ENCODE measurements at regions not wholly inside any gene's neighbourhood (a gene's known extent, or its start where the extent isn't known, plus 50 kb on each side); places are given as distances from the start of the nearest gene placed in this dataset.

DNA sequence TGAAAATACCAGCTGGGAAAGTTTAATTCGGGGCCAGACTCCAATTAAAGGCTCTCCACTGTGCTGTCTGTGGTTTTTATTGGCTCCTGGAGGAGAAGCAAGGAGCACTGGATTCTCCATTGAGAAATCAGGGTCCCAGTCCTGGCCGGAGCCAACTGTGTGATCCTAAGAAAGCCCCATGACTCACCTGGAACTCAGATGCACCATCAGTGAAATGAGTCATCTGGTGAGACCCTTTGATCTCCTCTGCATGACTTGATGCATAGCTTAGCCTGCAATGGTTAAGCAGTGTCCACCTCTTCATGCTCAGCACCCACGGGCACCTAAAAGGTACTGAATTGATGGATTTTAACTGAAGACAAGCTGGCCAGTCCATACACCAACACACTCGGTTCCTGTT, 119.2 kb upstream of the VCX3B start:
- H3K4me1 ChIP-seq = no peaks in the 10 kb centered on the region
- no peak overlapping the region for H3K4me3 ChIP-seq
- no peak for TF ChIP-seq CTCF (IDR thresholded peaks at IDR 0.05)
- ATAC-seq (no peak), DNase-seq (no peak)
- no peaks in the 10 kb centered on the region for H3K9me3 ChIP-seq
- H3K27ac ChIP-seq = no peak overlapping the region
- H3K36me3 ChIP-seq = no peaks in the 10 kb centered on the region
- no peaks in the 10 kb centered on the region for H3K27me3 ChIP-seq (ENCODE audit: low read depth)
- intact Hi-C loops (cut with DNase I) = no loop called here

GRCh38 chrX:8346060-8346459, 118.6 kb upstream of the VCX3B start:
- no peaks in the 10 kb centered on the region for H3K9me3 ChIP-seq
- H3K27ac ChIP-seq = no peak overlapping the region
- TF ChIP-seq CTCF (IDR thresholded peaks at IDR 0.05) = no peak
- intact Hi-C loops (cut with DNase I) = no loop called here
- no peaks in the 10 kb centered on the region for H3K4me1 ChIP-seq
- no peaks in the 10 kb centered on the region for H3K36me3 ChIP-seq
- ATAC-seq = no peak
- H3K27me3 ChIP-seq (ENCODE audit: low read depth) = no peaks in the 10 kb centered on the region
- no peak overlapping the region for H3K4me3 ChIP-seq
- DNase-seq = no peak

DNA sequence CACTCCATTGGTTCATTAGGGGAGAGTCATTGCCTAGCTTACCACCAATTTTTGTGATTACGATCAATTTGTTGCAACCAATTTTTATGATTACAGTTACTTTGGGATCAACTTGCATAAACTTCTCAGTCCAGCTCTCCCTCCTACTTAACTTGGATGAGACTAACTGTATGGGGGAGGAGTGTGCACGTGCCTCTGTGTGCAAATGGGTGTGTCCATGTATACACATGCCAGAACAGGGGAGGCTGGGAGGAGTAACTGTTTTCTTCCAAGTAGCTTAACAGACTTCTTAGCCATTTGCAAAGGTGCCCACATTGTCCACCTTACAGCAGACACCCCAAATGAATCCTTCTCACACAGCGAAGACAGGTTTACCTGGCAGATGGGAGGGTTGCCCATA, 117.7 kb upstream of the VCX3B start:
- no peak for ATAC-seq
- TF ChIP-seq CTCF (IDR thresholded peaks at IDR 0.05) = no peak
- Histone ChIP-seq H3K27ac (no peak overlapping the region), H3K4me1 (no peaks in the 10 kb centered on the region), H3K9me3 (no peaks in the 10 kb centered on the region), H3K36me3 (no peaks in the 10 kb centered on the region), H3K4me3 (no peak overlapping the region), H3K27me3 (ENCODE audit: low read depth) (no peaks in the 10 kb centered on the region)
- intact Hi-C loops (cut with DNase I) = no loop called here
- DNase-seq = no peak

DNA sequence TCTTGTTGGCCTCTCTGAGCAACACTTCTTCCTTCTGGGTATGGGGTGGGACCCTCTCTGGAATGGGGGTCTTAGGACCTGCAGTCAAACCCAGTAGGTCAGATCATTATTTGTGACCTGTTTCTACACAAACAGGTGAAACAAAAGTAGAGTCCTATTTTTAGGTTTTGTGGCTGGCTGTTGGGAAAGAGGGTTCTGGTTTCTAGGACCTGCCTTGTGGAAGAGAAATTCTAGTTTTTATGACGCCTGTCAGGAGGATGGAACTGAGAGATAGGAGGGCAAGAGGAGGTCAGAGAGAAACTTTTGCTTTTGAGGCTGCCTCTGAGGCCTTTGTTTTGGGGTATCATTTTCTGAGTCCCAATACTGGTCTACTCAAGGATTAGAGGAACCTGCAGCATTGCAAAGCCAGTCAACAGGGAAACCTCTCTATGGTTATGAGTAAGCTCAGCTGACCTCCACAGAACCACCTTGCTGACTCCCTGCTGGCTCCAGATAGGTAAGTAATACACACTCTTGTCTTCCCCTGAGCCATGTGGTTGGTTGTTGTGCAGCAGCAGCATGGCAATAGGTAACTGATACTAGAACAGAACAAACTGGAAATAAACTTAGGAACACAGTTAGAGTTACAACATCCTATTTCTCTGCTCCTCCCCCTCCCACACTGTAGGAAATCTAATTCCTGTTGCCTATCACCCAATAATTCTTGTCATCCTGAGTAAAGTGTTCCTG, 114.7 kb upstream of the VCX3B start:
- no peaks in the 10 kb centered on the region for H3K27me3 ChIP-seq (ENCODE audit: low read depth)
- H3K4me1 ChIP-seq = no peaks in the 10 kb centered on the region
- intact Hi-C loops (cut with DNase I) = no loop called here
- no peaks in the 10 kb centered on the region for H3K36me3 ChIP-seq
- no peaks in the 10 kb centered on the region for H3K9me3 ChIP-seq
- no peak for TF ChIP-seq CTCF (IDR thresholded peaks at IDR 0.05)
- H3K4me3 ChIP-seq = no peak overlapping the region
- ATAC-seq (no peak), DNase-seq (no peak)
- no peak overlapping the region for H3K27ac ChIP-seq

DNA sequence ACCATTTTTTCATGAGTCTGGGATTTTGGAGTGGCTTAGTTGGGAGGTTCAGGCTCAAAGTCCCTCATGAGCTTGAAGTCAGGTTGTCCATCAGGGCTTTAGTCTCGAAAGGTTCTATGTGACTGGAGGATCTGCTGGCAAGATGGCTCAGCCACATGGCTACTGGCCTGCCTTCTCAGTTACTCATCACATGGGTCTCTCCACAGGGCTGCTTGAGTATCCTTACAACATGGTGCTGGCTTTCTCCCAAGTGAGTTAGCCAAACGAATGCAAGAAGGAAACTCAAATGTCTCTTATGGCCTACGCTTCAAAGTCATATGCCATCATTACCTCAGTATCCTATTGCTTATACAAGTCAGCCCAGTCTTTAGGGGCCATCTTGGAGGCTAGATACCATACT, 106.3 kb upstream of the VCX3B start:
- ATAC-seq = no peak
- intact Hi-C loops (cut with DNase I) = no loop called here

More for the DNA sequence above, 106.3 kb upstream of the VCX3B start:
- Histone ChIP-seq H3K9me3 (no peaks in the 10 kb centered on the region), H3K27me3 (ENCODE audit: low read depth) (no peaks in the 10 kb centered on the region), H3K36me3 (no peaks in the 10 kb centered on the region), H3K4me1 (no peaks in the 10 kb centered on the region), H3K27ac (no peak overlapping the region), H3K4me3 (no peak overlapping the region)
- no peak for DNase-seq
- no peak for TF ChIP-seq CTCF (IDR thresholded peaks at IDR 0.05)

All from lower lobe of right lung (tissue), 2 donors.